HG02642 (cell line): ENCODE measurements at regions not wholly inside any gene's neighbourhood (a gene's known extent, or its start where the extent isn't known, plus 50 kb on each side); places are given as distances from the start of the nearest gene placed in this dataset.

Experiments
- ATAC-seq: cut with Tn5 transposase; IDR thresholded peaks from one replicate; pipeline ENCODE4 v1.9.1; 2021; ENCODE audit warnings: mild to moderate bottlenecking; ENCODE audit not compliant: unreplicated experiment, poor library complexity

DNA sequence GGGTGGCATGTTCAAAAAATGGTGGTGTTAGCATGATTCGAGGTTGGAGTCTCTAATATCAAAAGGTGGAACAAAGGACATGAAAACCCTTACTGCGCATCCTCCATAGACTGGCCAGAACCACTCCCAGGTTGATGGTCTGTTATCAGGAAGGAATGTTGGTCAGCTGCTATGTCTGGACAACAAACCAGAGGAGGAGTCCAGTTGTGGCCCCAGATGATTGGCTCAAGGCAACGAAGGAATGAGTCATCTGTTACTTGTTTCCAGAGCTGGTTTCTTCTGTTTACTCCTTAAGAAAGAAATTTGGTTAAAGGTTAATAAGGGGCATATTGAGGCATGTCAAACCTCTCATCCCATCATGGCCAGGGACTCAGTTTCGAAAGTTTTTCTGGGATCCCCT, 56.8 kb upstream of the GRIA4 start:
- ATAC-seq = no peak

DNA sequence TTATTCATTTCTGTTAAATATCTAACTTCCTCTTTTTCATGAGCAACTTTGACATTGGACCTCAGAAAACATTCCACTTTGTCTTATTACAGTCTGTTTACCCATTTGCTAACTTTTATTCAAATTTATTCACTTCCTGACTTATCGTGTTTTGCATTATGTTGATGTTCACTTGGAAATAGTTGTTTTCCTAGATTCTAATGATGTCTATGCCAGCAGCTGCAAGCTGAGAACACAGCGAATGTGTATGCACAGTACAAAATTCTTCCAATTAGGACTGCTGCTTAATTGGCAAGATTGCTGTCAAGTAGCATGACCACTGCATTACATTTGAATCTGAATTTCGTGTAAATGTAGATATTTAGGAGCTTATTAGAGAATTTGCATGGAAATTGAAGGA, 61.5 kb upstream of the GRIA4 start:
- ATAC-seq = no peak

DNA sequence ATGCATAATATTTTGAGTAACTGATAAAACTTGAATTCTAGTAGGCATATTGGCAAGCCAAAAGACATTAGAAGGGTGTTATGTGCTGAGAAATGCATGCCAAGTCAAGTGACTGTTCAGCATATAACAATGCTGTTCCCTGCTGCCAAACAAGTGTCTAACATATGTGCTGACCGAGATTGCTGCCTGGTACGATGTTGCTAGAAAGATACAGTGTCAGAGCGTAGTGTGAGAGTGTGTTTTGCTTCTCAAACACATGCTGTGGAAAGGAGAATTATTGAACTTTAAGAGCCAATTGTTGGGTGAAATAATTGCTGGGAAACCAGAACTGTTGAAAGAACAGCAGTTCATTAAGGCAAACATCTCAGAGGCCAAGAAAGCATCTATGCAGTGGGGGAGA, 71.3 kb upstream of the GRIA4 start:
- ATAC-seq = no peak

DNA sequence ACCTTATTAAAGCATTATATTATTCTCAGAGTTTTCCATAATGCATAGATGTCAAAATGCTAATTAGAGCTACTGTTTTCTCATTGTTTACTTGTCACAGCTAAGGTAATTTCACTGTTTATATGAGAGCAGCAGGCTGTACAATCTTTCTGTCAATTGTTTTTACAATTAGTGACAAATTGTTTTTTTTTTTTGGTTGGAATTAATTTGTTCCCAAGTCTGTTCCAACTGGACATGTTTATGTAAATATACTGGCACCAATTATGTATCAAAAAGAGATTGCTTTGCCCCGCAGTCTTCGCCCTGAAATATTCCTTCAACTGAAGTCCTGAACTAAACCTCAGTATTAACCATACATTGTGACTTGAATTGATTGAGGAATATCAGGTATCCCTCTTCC, 72.3 kb upstream of the GRIA4 start:
- ATAC-seq = no peak

DNA sequence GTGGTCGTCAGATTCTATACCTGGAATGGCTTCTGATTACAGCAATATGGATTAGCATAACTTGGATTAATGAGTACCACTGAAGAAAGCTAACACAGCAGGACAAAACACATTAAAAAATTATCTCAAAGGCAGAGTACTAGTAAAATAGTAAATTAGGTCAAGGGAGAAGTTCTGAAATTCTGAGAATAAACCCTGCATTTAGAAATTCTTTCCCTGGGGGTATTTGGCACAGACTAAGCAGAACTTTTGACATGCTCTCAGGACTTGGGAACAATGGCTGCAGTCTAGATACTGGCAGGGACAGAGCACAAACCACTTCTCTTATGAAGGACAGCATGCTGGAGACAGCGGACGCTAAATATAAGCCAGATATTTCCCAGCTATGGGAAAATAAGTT, 85.6 kb upstream of the GRIA4 start:
- no peak for ATAC-seq

DNA sequence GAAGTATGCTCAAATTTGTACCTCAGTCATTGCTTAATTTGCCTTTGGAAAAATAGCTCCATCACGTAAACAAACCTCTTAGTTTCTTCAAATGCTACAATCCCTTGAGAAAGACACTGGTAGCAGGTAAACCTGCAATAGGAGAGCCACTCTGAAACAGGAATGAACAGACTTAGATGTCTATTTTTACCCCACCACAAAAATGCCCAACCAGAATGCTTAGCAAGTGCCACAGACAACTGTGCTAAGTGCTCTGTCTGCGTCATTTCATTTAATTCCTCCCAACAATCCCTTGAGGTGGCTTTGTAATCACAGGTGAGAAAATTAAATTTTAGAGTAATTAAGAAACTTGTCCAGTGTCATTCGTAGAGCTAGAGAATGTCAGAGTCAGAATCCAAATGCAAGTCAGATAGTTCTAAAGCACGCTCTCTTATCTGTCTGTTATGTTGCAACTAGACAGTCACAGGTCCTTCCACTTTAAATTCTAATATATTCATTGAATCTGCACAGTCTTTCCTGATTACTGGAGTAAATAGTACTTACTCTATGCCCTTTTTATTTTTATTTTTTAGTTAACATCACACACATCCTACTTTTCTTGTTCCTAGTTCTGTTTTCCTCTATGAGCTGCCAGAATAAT, 89.0 kb upstream of the GRIA4 start:
- ATAC-seq = no peak

DNA sequence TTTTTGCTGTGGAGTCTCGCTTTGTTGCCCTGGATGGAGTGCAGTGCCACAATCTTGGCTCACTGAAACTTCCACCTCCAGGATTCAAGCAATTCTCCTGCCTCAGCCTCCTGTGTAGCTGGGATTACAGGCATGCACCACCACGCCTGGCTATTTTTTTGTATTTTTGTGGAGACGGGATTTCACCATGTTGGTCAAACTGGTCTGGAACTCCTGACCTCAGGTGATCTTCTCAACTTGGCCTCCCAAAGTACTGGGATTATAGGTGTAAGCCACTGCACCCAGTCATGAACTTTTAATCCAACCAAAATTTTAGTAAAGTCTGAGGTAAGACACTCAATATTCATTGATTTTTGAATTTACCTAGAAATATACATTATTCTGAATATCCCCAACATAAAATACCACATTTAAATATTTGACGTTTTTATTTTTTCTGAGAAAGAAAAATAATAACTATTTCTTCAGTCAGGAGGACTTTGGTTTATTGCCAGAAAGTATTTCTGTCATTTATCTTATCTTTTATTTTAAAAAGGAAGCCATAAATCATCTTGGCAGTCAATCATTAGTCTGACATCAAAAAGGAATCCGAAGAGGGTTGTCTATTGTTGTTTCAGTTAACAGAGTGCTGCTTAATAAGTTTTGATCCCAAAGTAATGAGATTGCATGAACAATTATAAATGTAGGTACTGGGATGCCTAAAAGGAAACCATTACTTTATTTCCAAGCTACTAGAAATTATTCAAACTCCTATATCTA, 102.2 kb upstream of the GRIA4 start:
- ATAC-seq = no peak

DNA sequence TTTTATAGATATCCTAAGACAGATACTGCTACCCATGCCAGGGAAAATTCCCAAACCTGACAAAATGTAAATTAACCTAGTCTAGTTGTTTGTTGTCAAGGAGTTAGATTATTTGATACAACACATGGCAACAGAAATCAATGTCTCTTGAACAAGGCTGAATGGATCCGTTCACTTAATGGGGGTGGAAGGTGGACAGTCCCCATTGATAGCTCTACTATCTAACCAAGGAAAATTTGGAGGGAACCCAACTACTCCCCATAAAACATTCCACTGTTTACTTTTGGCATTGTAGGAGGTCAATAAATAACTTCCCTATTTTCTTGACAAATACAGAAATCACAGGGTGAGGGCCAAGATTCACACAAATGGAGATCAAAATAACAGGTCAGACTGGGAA, 117.9 kb upstream of the GRIA4 start:
- no peak for ATAC-seq

DNA sequence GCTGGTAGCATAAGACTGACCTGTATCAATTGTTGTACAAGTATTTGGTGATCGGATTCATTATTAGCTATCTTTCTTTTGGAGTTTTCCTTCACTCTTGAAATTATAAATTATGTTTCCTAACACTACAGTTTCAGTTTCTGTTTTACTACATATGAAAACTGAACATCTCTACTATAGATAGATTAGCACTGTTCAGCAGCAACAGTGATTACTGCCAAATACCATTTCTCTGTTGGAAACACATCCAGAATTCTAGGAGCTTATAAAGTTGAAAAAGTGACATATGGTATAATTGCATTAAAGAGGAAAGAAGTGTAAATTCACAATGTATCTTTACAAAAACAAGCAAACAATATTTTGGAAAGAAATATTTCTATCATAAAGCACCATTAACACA, 118.5 kb upstream of the GRIA4 start:
- no peak for ATAC-seq

DNA sequence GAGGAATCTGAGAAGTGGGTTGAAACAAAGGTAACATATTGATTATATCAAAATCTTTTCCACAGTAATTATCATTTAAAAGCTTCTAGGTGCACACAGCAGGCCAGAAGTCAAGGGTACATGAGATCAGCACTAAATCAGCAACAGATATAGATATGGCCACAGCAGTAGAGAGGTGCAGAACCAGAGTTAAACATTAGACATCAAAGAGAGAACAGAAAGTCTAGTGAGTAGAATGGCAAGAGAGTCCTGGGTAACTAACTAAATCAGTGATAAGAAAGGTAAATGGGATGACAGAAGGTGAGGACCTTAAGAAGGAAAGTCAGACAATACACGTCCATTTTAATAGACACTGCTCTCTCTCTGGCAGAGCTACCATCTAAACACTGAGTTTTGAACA, 119.5 kb upstream of the GRIA4 start:
- no peak for ATAC-seq

DNA sequence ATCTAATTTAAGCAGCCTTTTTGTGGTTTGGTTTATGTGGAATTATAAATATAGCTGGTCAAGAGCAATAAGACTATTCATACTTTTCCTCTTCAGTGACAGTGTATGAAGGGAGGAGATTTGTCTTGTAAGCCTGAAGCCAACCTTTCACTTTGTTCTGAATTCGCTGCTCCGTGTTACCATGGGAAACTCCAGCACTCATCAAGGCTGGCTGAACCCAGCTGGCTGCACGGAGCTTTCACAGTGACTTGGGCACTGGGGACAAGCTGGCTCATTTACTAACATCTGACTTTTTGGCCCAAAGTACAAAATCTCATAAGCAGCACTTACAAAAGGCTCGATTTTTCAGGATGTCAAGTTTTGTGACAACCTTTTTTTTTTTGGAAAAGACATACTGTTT, 120.4 kb upstream of the GRIA4 start:
- no peak for ATAC-seq

DNA sequence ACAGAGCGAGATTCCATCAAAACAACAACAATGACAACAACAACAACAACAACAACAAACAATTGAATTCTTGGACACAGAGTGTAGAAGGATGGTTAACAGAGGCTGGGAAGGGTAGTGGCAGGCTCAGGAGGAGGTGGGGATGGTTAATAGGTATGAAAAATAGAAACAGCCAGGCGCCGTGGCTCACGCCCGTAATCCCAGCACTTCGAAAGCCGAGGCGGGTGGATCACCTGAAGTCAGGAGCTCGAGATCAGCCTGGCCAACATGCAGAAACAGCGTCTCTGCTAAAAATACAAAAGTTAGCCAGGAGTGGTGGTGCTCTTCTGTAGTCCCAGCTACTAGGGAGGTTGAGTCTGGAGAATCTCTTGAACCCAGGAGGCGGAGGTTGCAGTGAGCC, 122.9 kb upstream of the GRIA4 start:
- no peak for ATAC-seq

DNA sequence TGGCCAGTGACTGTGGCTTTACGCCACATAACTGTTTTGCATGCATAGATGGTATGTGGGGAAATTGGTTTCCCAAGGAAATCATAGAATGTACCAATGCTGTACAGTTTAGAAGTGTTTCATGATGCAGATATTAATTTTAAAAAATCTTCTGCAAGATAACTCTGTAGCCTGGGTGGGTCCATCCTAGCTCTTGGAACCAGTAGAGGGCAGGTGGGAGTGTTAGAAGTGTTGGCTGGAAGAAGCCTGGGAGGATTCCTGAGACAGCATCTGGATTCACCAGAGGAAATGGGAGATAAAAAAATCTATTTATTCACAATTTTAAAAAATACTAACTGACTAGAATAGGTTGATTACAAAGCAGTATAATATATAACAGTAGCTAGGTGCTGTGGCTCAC, 139.9 kb upstream of the GRIA4 start:
- ATAC-seq = no peak

DNA sequence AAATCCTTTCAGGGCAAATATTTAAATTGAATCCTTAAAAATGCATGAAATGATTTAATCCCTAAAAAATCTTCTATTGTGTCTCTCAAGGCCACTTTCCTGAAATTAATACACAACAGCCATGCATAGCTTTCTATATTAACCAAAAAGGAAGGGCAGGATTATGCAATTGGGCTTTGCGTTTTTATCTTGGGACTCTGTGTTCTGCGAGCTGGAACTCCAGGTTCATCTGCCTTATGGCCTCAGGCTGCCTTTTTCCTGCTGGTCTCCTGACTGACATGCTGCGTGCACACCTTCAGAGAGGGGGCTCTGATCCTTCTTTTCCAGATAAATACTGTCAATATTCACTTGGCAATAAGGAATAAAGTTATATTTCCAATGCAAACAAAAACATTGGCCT, 141.7 kb upstream of the GRIA4 start:
- no peak for ATAC-seq

DNA sequence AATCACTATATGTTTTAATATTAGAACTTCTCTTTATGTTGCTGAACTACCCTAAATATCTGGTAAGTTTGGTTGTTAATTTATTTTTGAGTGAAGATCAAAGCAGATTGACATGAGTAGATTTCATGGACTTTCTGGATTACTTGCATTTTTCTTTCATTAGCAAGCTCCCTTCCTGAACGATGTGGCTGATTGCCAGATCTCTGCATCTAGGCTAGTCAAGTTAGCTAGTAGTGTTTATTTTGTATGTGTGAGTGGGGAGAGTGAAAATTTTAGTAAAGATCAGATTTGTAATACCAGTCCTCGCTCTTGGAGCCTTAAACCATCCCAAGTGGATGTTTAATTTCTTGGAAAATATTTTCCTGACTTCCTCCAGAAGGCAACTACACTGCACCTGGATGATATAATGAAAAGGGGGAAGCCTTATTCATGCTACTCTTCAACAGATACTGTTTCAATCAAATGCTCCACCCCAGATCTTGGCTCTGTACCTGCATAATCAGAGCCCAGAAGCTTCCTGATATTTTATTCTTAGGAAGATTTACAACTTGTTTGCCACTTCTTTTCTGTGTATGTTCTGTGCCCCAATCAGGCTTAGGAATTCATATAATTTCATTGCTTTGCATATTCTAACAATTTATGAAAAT, 143.2 kb upstream of the GRIA4 start:
- no peak for ATAC-seq

DNA sequence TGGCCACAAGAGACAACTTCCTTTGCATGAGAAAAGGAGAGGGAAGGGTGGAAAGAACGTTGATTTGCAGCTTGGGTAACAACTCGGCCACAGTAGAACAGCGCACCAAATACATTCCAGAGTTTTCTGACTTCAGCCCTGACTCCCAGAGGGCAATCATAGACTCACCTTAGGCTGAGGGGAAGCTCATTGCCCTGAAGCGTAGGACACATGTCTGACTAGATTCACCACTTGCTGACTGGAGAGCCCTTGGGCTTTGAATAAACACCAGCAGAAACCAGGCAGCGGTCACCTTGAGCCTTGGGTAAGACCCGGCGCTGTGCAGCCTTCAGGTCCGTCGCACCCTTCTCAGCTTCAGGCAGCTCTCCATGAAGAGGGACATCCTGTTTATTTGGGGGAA, 151.8 kb upstream of the GRIA4 start:
- no peak for ATAC-seq

DNA sequence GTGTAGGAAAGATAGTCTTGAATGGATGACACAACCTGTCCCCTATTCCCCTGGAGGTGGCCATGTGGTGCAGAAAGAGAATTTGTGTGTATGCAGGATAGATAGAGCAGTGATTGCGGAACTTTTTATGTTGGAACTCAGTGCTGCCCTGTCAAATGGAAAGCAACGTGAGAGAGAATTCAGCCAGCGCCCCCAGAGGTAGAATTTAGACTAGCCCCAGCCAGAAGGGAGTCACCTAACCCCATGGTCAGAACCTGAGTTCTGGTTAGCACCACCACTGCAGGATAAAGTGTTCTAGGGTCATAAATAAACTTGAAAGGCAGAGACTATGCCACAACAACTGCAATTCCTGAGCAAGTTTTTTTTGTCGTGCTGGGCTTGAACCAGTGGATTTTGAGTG, 152.9 kb upstream of the GRIA4 start:
- peak; percentile 58 for ATAC-seq

DNA sequence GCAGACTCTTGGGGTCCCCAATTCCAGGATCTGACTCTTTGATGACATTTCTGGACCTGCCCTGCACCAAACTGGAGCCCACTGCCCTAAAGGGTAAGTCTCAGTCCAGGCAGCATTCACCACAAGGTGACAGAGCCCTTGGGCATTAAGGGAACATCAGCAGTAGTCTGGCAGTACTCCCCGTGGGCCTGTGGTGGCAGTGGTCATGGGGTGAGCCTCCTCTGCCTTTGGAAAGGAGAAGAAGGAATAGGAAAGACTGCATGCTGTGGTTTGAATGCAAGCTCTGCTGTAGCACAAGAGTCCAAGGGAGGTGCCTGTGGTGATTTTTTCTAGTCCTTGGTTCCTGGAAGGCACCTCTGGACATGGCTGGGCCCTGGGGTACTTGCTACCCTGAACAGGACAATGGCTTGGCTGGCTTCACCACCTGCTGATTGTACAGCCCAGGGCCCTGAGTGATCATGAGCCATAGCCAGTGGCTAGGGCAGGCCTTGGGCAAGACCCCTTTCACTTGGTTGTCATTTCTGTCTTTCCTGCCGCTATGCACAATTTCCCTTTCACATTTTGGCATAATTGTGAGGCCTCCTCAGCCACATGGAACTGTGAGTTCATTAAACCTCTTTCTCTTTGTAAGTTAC, 160.7 kb upstream of the GRIA4 start:
- no peak for ATAC-seq

DNA sequence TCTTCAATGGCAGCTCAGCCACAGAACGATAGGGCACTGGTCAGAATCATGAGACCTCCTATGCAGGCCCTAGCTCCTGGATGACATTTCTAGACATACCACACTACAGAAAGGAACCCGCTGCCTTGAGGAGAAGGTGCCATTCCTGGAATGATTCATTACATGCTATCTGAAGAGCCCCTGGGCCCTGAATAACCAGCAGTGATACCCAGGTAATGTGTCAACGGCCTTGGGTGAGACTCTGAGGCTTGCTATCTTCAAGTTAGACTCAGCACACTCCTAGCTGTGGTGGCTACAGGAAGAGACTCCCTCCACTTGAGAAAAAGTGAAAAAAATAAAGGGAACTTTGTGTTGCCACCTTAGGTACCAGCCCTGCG, 161.2 kb upstream of the GRIA4 start:
- ATAC-seq = no peak

DNA sequence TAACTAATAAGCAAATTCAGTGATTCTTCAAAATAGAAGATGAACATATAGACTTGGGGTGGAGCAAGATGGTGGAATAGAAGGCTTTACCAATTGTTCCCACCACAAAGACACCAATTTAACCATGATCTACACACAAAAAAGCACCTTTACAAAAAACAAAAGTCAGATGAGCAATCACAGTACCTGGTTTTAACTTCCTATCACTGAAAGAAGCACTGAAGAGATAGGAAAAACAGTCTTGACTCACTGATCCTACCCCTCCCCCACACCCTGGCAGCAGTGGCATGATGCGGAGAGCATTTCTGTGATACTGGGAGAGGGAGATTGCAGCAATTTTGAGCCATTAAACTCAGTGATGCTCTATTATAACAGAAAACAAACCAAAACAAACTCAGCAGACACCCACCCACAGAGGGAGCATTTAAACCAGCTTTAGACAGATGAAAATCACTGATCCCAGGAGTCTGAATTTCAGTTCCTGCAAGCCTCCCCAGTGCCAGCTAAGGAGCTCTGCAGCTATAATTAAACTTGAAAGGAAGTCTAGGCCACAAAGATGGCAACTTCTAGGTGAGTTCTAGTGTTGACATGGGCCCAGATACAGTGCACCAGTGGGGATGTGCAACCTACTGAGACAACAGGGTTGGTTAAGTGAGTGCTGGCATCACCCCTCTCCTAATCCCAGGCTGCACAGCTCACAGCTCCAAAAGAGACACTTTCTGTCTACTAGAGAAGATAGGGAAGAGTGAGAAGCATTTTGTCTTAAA, 161.8 kb upstream of the GRIA4 start:
- no peak for ATAC-seq

DNA sequence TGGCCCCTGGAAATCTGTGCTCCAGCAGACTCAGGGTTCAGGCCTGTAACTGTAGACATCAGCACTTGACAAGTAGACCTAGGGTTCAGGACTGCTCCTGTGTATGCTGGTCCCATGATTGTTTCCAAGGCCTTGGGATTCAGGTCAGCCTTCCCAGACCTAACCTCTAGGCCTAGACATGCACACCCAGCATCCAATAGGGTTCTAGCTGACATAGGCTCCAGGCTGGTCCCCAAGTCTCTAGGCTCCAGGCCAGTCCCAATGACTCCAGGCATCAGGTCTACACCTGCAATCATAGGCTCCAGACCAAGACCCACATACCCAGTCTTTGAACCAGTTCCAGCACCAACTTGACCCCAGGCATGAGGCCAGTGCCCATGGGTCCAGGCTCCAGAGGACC, 166.2 kb upstream of the GRIA4 start:
- ATAC-seq = no peak
